ENCODE measurements at regions not wholly inside any gene's neighbourhood (a gene's known extent, or its start where the extent isn't known, plus 50 kb on each side); places are given as distances from the start of the nearest gene placed in this dataset.

GRCh38 chr5:35294017-35294416, 63.7 kb upstream of the PRLR start:
- Histone ChIP-seq H3K9me3 (no peaks in the 10 kb centered on the region), H3K27ac (no peak overlapping the region), H3K27me3 (no peaks in the 10 kb centered on the region), H3K4me3 (no peak overlapping the region), H3K36me3 (no peaks in the 10 kb centered on the region), H3K4me1 (no peaks in the 10 kb centered on the region)
- no peak for TF ChIP-seq CTCF (IDR thresholded peaks at IDR 0.05)
- intact Hi-C loops (cut with DNase I) = no loop called here
- no peak for DNase-seq (ENCODE audit: low spot score in 2 of 2)

- H3K4me1 ChIP-seq = no peaks in the 10 kb centered on the region
- no peak overlapping the region for H3K27ac ChIP-seq
- H3K9me3 ChIP-seq = no peaks in the 10 kb centered on the region
- intact Hi-C loops (cut with DNase I) = no loop called here
- H3K27me3 ChIP-seq = no peaks in the 10 kb centered on the region
- no peak for DNase-seq (ENCODE audit: low spot score in 2 of 2)
- TF ChIP-seq CTCF (IDR thresholded peaks at IDR 0.05) = no peak
- no peak overlapping the region for H3K4me3 ChIP-seq
- no peaks in the 10 kb centered on the region for H3K36me3 ChIP-seq
Measured at GRCh38 chr5:35285435-35285834, 55.1 kb upstream of the PRLR start.

- DNase-seq (ENCODE audit: low spot score in 2 of 2) = no peak
- H3K4me1 ChIP-seq = no peaks in the 10 kb centered on the region
- no peak overlapping the region for H3K27ac ChIP-seq
- H3K27me3 ChIP-seq = no peaks in the 10 kb centered on the region
- TF ChIP-seq CTCF (IDR thresholded peaks at IDR 0.05) = no peak
- H3K4me3 ChIP-seq = no peak overlapping the region
- no peaks in the 10 kb centered on the region for H3K9me3 ChIP-seq
- H3K36me3 ChIP-seq = no peaks in the 10 kb centered on the region
- intact Hi-C loops (cut with DNase I) = no loop called here
Measured at GRCh38 chr5:35285011-35285410, 54.7 kb upstream of the PRLR start.

DNA sequence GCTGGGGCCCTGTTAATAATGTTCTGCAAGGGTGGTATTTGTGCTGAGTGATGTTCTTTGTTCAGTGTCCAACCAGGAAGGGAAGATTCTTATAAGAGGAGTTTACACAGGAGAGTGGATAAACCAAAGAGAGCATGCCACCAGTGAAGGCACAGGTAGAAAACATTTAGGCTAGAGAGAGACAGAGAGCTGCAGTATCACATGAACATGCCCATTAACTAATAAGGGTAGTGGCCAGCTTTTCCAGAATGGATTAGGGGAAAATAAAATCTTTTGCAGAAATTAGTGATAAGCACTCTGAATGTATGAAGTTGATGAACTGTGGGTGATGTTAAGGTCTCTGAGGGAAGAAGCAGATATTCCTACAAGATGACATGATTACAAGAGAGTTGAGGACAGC, 54.1 kb upstream of the PRLR start:
- H3K9me3 ChIP-seq = no peaks in the 10 kb centered on the region
- H3K36me3 ChIP-seq = no peaks in the 10 kb centered on the region
- intact Hi-C loops (cut with DNase I) = no loop called here
- no peaks in the 10 kb centered on the region for H3K27me3 ChIP-seq
- no peak overlapping the region for H3K4me3 ChIP-seq
- H3K4me1 ChIP-seq = no peaks in the 10 kb centered on the region
- TF ChIP-seq CTCF (IDR thresholded peaks at IDR 0.05) = no peak
- H3K27ac ChIP-seq = no peak overlapping the region
- DNase-seq (ENCODE audit: low spot score in 2 of 2) = no peak

GRCh38 chr5:35282810-35283209, 52.5 kb upstream of the PRLR start:
- intact Hi-C loops (cut with DNase I) = no loop called here
- H3K4me3 ChIP-seq = no peak overlapping the region
- no peaks in the 10 kb centered on the region for H3K9me3 ChIP-seq
- H3K4me1 ChIP-seq = no peaks in the 10 kb centered on the region
- TF ChIP-seq CTCF (IDR thresholded peaks at IDR 0.05) = no peak
- no peaks in the 10 kb centered on the region for H3K27me3 ChIP-seq
- no peaks in the 10 kb centered on the region for H3K36me3 ChIP-seq
- no peak for DNase-seq (ENCODE audit: low spot score in 2 of 2)
- no peak overlapping the region for H3K27ac ChIP-seq

- no peaks in the 10 kb centered on the region for H3K4me1 ChIP-seq
- H3K4me3 ChIP-seq = no peak overlapping the region
- intact Hi-C loops (cut with DNase I) = no loop called here
- no peak overlapping the region for H3K27ac ChIP-seq
- no peaks in the 10 kb centered on the region for H3K36me3 ChIP-seq
- H3K9me3 ChIP-seq = no peaks in the 10 kb centered on the region
- H3K27me3 ChIP-seq = no peaks in the 10 kb centered on the region
- TF ChIP-seq CTCF (IDR thresholded peaks at IDR 0.05) = no peak
- DNase-seq (ENCODE audit: low spot score in 2 of 2) = no peak
Measured at GRCh38 chr5:35281613-35282012, 51.3 kb upstream of the PRLR start.
